ENCODE measurements at regions not wholly inside any gene's neighbourhood (a gene's known extent, or its start where the extent isn't known, plus 50 kb on each side); places are given as distances from the start of the nearest gene placed in this dataset.

GRCh38 chr11:80122211-80122610, 681.4 kb upstream of the TENM4 start:
- Histone ChIP-seq H4K91ac (replicated peaks; ENCODE audit: insufficient read length, low read length) (no peak overlapping the region), H3K4ac (replicated peaks; ENCODE audit: insufficient read length, low read depth, low read length) (no peak overlapping the region), H3K56ac (replicated peaks; ENCODE audit: insufficient read length, low read depth, low read length) (no peak overlapping the region), H2BK5ac (ENCODE audit: low read depth, low read length) (no peak overlapping the region), H3K36me3 (ENCODE audit: control insufficient read depth in 2 of 4, insufficient read depth in 4 of 4, low read length in 3 of 4) (no peaks in the 10 kb centered on the region), H3K4me2 (ENCODE audit: insufficient read depth in 1 of 2, low read depth in 2 of 2, low read length in 2 of 2) (no peak overlapping the region), H3K27me3 (replicated peaks in 1 of 4; ENCODE audit: control insufficient read depth in 3 of 4, extremely low read depth in 1 of 4, insufficient read depth in 3 of 4, low read length in 3 of 4) (no peaks in the 10 kb centered on the region), H2BK15ac (ENCODE audit: low read length) (no peak overlapping the region), H3K23me2 (ENCODE audit: low read depth, low read length) (no peaks in the 10 kb centered on the region), H3K14ac (ENCODE audit: insufficient read length) (no peak overlapping the region), H3K79me2 (ENCODE audit: control insufficient read depth in 1 of 2, insufficient read depth in 2 of 2, low read length in 2 of 2) (no peaks in the 10 kb centered on the region), H3K4me1 (replicated peaks in 1 of 4; ENCODE audit: control insufficient read depth in 3 of 4, insufficient read depth in 4 of 4, low read length in 3 of 4) (no peaks in the 10 kb centered on the region), H3K79me1 (ENCODE audit: low read depth, low read length) (no peaks in the 10 kb centered on the region), H2BK12ac (ENCODE audit: low read depth, low read length) (no peak overlapping the region), H3K23ac (ENCODE audit: insufficient read length) (no peak overlapping the region), H4K20me1 (replicated peaks in 1 of 2; ENCODE audit: control insufficient read depth in 1 of 2, insufficient read depth in 2 of 2, low read length in 2 of 2) (no peaks in the 10 kb centered on the region), H2AFZ (ENCODE audit: low read length) (no peak overlapping the region), H3K4me3 (ENCODE audit: extremely low read depth in 1 of 4, insufficient read depth in 2 of 4, low read depth in 3 of 4, low read length in 4 of 4) (no peak overlapping the region), H4K5ac (ENCODE audit: insufficient read length, low read depth, low read length) (no peak overlapping the region), H3K9me3 (ENCODE audit: insufficient read depth in 2 of 2, low read depth in 1 of 2, low read length in 1 of 2) (0 out of 4 replicates have a peak, but pooled peaks cover 0 to 7% of the 10 kb centered on the region in 2 experiments), H4K8ac (ENCODE audit: extremely low read depth, insufficient read depth, low read length) (no peak overlapping the region), H3K18ac (ENCODE audit: extremely low read depth, low read length) (no peak overlapping the region), H3K27ac (ENCODE audit: low read depth, low read length) (no peak overlapping the region), H2AK5ac (ENCODE audit: low read depth, low read length) (no peak overlapping the region), H2BK120ac (replicated peaks; ENCODE audit: low read depth, low read length) (no peak overlapping the region), H3K9ac (replicated peaks in 1 of 4; ENCODE audit: extremely low read depth in 1 of 4, low read depth in 3 of 4, low read length in 3 of 4) (no peak overlapping the region), H2BK20ac (ENCODE audit: low read length) (no peak overlapping the region)
- TF ChIP-seq SP1 (IDR thresholded peaks at IDR 0.05; ENCODE audit: low read depth, low read length) (no peak), RXRA (IDR thresholded peaks at IDR 0.05; ENCODE audit: insufficient read depth, low read depth, low read length) (no peak)
- CTCF ChIA-PET (ENCODE audit: partially characterized antibody), result interaction anchor here (0.6 kb wide), 1 partner anchor 1115 kb away, joined by 3 read pairs; no protein-coding TSS in a partner anchor
- DNase-seq (ENCODE audit: low read depth in 1 of 2, low spot score in 2 of 2) (no peak), FAIRE-seq (no peak)
- WGBS, 2 experiments (ENCODE audit: extremely low coverage in 1 of 2, insufficient coverage in 1 of 2, insufficient read length in 1 of 2, insufficient replicate concordance in 2 of 2, low coverage in 1 of 2, low lambda C conversion rate in 2 of 2, missing lambda C conversion rate in 1 of 2), result 91% methylated on average over 2 of the region's 2 CpGs; no CpG with 5 or more reads in 1 of the 2 experiments
- POLR2A ChIA-PET (ENCODE audit: partially characterized antibody), result no interaction called here

All from H1 (cell line).